ENCODE measurements at regions not wholly inside any gene's neighbourhood (a gene's known extent, or its start where the extent isn't known, plus 50 kb on each side); places are given as distances from the start of the nearest gene placed in this dataset.

- TF ChIP-seq USF1 (IDR thresholded peaks at IDR 0.05) = no peak
- TF ChIP-seq RAD21 (IDR thresholded peaks at IDR 0.05; ENCODE audit: low read depth) = no peak
- no peak for TF ChIP-seq FOXM1 (IDR thresholded peaks at IDR 0.05; ENCODE audit: borderline replicate concordance, low read depth)
- TF ChIP-seq TAF1 (IDR thresholded peaks at IDR 0.05; ENCODE audit: low read depth) = no peak
- no peak for TF ChIP-seq CREB1 (IDR thresholded peaks at IDR 0.05; ENCODE audit: low read depth)
- TF ChIP-seq MAX (IDR thresholded peaks at IDR 0.05) = no peak
- TF ChIP-seq REST (IDR thresholded peaks at IDR 0.05; ENCODE audit: low read depth) = no peak
- no peak for TF ChIP-seq YY1 (IDR thresholded peaks at IDR 0.05; ENCODE audit: low read depth)
- TF ChIP-seq EGR1 (IDR thresholded peaks at IDR 0.05) = no peak
- TF ChIP-seq CEBPB (IDR thresholded peaks at IDR 0.05) = no peak
- no peak for TF ChIP-seq EP300 (IDR thresholded peaks at IDR 0.05; ENCODE audit: borderline replicate concordance)
- no peak for TF ChIP-seq TCF12 (IDR thresholded peaks at IDR 0.05; ENCODE audit: low read depth)
- TF ChIP-seq TEAD4 (IDR thresholded peaks at IDR 0.05) = no peak
- no peak for TF ChIP-seq ZBTB7A (IDR thresholded peaks at IDR 0.05; ENCODE audit: low read depth)
- no peak for TF ChIP-seq NFIC (IDR thresholded peaks at IDR 0.05)
Observed at GRCh38 chr5:154603011-154603410, 125.0 kb upstream of the HAND1 start.

GRCh38 chr5:154601014-154601413, 123.0 kb upstream of the HAND1 start:
- TF ChIP-seq TEAD4 (IDR thresholded peaks at IDR 0.05) = no peak
- TF ChIP-seq USF1 (IDR thresholded peaks at IDR 0.05) = no peak
- no peak for TF ChIP-seq RAD21 (IDR thresholded peaks at IDR 0.05; ENCODE audit: low read depth)
- TF ChIP-seq NFIC (IDR thresholded peaks at IDR 0.05) = no peak
- TF ChIP-seq TAF1 (IDR thresholded peaks at IDR 0.05; ENCODE audit: low read depth) = no peak
- TF ChIP-seq FOXM1 (IDR thresholded peaks at IDR 0.05; ENCODE audit: borderline replicate concordance, low read depth) = no peak
- TF ChIP-seq ZBTB7A (IDR thresholded peaks at IDR 0.05; ENCODE audit: low read depth) = no peak
- TF ChIP-seq EP300 (IDR thresholded peaks at IDR 0.05; ENCODE audit: borderline replicate concordance) = no peak
- TF ChIP-seq TCF12 (IDR thresholded peaks at IDR 0.05; ENCODE audit: low read depth) = no peak

- no peak for TF ChIP-seq REST (IDR thresholded peaks at IDR 0.05; ENCODE audit: low read depth)
- no peak for TF ChIP-seq RAD21 (IDR thresholded peaks at IDR 0.05; ENCODE audit: low read depth)
- TF ChIP-seq NFIC (IDR thresholded peaks at IDR 0.05) = no peak
- no peak for TF ChIP-seq ZBTB7A (IDR thresholded peaks at IDR 0.05; ENCODE audit: low read depth)
- TF ChIP-seq USF1 (IDR thresholded peaks at IDR 0.05) = no peak
- no peak for TF ChIP-seq EP300 (IDR thresholded peaks at IDR 0.05; ENCODE audit: borderline replicate concordance)
- TF ChIP-seq MAX (IDR thresholded peaks at IDR 0.05) = no peak
- TF ChIP-seq TEAD4 (IDR thresholded peaks at IDR 0.05) = no peak
- TF ChIP-seq EGR1 (IDR thresholded peaks at IDR 0.05) = no peak
Observed at GRCh38 chr5:154598021-154598420, 120.0 kb upstream of the HAND1 start.

- TF ChIP-seq RAD21 (IDR thresholded peaks at IDR 0.05; ENCODE audit: low read depth) (no peak), MAX (IDR thresholded peaks at IDR 0.05) (no peak), ZBTB7A (IDR thresholded peaks at IDR 0.05; ENCODE audit: low read depth) (no peak), EGR1 (IDR thresholded peaks at IDR 0.05) (no peak), EP300 (IDR thresholded peaks at IDR 0.05; ENCODE audit: borderline replicate concordance) (no peak), FOXM1 (IDR thresholded peaks at IDR 0.05; ENCODE audit: borderline replicate concordance, low read depth) (no peak), YY1 (IDR thresholded peaks at IDR 0.05; ENCODE audit: low read depth) (no peak), TCF12 (IDR thresholded peaks at IDR 0.05; ENCODE audit: low read depth) (no peak), TAF1 (IDR thresholded peaks at IDR 0.05; ENCODE audit: low read depth) (no peak), TEAD4 (IDR thresholded peaks at IDR 0.05) (no peak), CEBPB (IDR thresholded peaks at IDR 0.05) (no peak), USF1 (IDR thresholded peaks at IDR 0.05) (no peak), CREB1 (IDR thresholded peaks at IDR 0.05; ENCODE audit: low read depth) (no peak), REST (IDR thresholded peaks at IDR 0.05; ENCODE audit: low read depth) (no peak), NFIC (IDR thresholded peaks at IDR 0.05) (no peak)
Observed at GRCh38 chr5:154595662-154596061, 117.6 kb upstream of the HAND1 start.
